Loucy (cell line): ENCODE measurements at regions not wholly inside any gene's neighbourhood (a gene's known extent, or its start where the extent isn't known, plus 50 kb on each side); places are given as distances from the start of the nearest gene placed in this dataset.

ENCODE experiments used
- H2AFZ ChIP-seq: fragments of 200-600 bp; sonication (generic); 2 replicates; pipeline ENCODE4 v1.6.0; 2016; ENCODE audit warnings: antibody characterized with exemption, mild to moderate bottlenecking, low read length, moderate library complexity
- H3F3A ChIP-seq: fragments of 200-600 bp; 2 replicates; pipeline ENCODE4 v1.6.0; 2016; ENCODE audit warnings: antibody characterized with exemption, low read depth, mild to moderate bottlenecking
- H3K27me3 ChIP-seq: fragments of 200-600 bp; sonication (generic); 2 replicates; pipeline ENCODE4 v1.6.1; 2014; ENCODE audit warnings: low read length, mild to moderate bottlenecking; ENCODE audit not compliant: insufficient read depth, poor library complexity, severe bottlenecking
- H3K36me3 ChIP-seq: fragments of 200-600 bp; sonication (generic); 2 replicates; pipeline ENCODE4 v1.6.1; 2016; ENCODE audit warnings: low read length; ENCODE audit not compliant: insufficient read depth
- H3K4me1 ChIP-seq: fragments of 200-600 bp; sonication (generic); 2 replicates; pipeline ENCODE4 v1.5.1; 2014; ENCODE audit warnings: low read length, mild to moderate bottlenecking; ENCODE audit not compliant: insufficient read depth, poor library complexity, severe bottlenecking
- H3K4me2 ChIP-seq: fragments of 200-600 bp; sonication (generic); 2 replicates; pipeline ENCODE4 v1.6.0; 2014; ENCODE audit warnings: antibody characterized with exemption, low read length, low read depth, mild to moderate bottlenecking; ENCODE audit not compliant: poor library complexity, severe bottlenecking
- H3K4me3 ChIP-seq: fragments of 200-600 bp; sonication (generic); 2 replicates; pipeline ENCODE4 v1.5.1; 2014; ENCODE audit warnings: low read length, mild to moderate bottlenecking, mixed read lengths; ENCODE audit not compliant: poor library complexity, severe bottlenecking
- H3K79me2 ChIP-seq: fragments of 200-600 bp; sonication (generic); 2 replicates; pipeline ENCODE4 v1.6.1; 2014; ENCODE audit warnings: low read length; ENCODE audit not compliant: insufficient read depth
- H3K9ac ChIP-seq: fragments of 200-600 bp; sonication (generic); 2 replicates; pipeline ENCODE4 v1.6.0; 2014; ENCODE audit warnings: mild to moderate bottlenecking, low read depth, low read length, moderate library complexity; ENCODE audit not compliant: poor library complexity, severe bottlenecking
- H3K9me2 ChIP-seq: fragments of 200-600 bp; sonication (generic); replicated peaks from 2 replicates; pipeline ENCODE4 v1.6.1; 2016; ENCODE audit warnings: low read depth, low read length, mixed read lengths
- H3K9me3 ChIP-seq: fragments of 200-600 bp; sonication (generic); 2 replicates; pipeline ENCODE4 v1.6.1; 2014; ENCODE audit warnings: mild to moderate bottlenecking, antibody characterized with exemption, low read length, low read depth; ENCODE audit not compliant: insufficient read depth
- H4K20me1 ChIP-seq: fragments of 200-600 bp; sonication (generic); 2 replicates; pipeline ENCODE4 v1.6.0; 2014; ENCODE audit warnings: antibody characterized with exemption, low read length, mild to moderate bottlenecking; ENCODE audit not compliant: insufficient read depth, poor library complexity, severe bottlenecking
- CTCF ChIP-seq: fragments of 200-600 bp; sonication (generic); conservative IDR thresholded peaks from 2 replicates; pipeline ENCODE4 v1.5.1; 2014; ENCODE audit warnings: mild to moderate bottlenecking, antibody characterized with exemption, low read length
- EZH2phosphoT487 ChIP-seq: fragments of 200-600 bp; IDR thresholded peaks from 2 replicates; pipeline ENCODE4 v1.6.1; 2018; ENCODE audit warnings: antibody characterized with exemption, mild to moderate bottlenecking, moderate library complexity, borderline replicate concordance

GRCh38 chr4:110902500-110902899 lies 279.6 kb upstream of the PITX2 start:
- H2AFZ ChIP-seq = no peak overlapping the region
- H3K4me3 ChIP-seq = no peak overlapping the region
- H3K9ac ChIP-seq = no peak overlapping the region
- TF ChIP-seq CTCF = no peak
- no peak for TF ChIP-seq EZH2phosphoT487
- H3K79me2 ChIP-seq = no peaks in the 10 kb centered on the region
- H3K9me3 ChIP-seq = no peaks in the 10 kb centered on the region
- peaks cover 4% of the 10 kb centered on the region for H3K4me1 ChIP-seq
- H3K9me2 ChIP-seq = no peaks in the 10 kb centered on the region
- no peak overlapping the region for H3K4me2 ChIP-seq
- no peaks in the 10 kb centered on the region for H3K27me3 ChIP-seq
- no peaks in the 10 kb centered on the region for H3K36me3 ChIP-seq
- no peaks in the 10 kb centered on the region for H4K20me1 ChIP-seq
- no peaks in the 10 kb centered on the region for H3F3A ChIP-seq

GRCh38 chr4:110904435-110905065 lies 281.7 kb upstream of the PITX2 start:
- TF ChIP-seq CTCF (no peak), EZH2phosphoT487 (no peak)
- H3K9ac ChIP-seq = no peak overlapping the region
- peaks cover 4% of the 10 kb centered on the region for H3K4me1 ChIP-seq
- no peaks in the 10 kb centered on the region for H3F3A ChIP-seq
- H3K36me3 ChIP-seq = no peaks in the 10 kb centered on the region
- no peaks in the 10 kb centered on the region for H4K20me1 ChIP-seq
- no peaks in the 10 kb centered on the region for H3K9me2 ChIP-seq
- H3K9me3 ChIP-seq = no peaks in the 10 kb centered on the region
- no peaks in the 10 kb centered on the region for H3K27me3 ChIP-seq
- H3K4me2 ChIP-seq = no peak overlapping the region
- H2AFZ ChIP-seq = no peak overlapping the region
- H3K79me2 ChIP-seq = no peaks in the 10 kb centered on the region
- H3K4me3 ChIP-seq = no peak overlapping the region

- no peak for TF ChIP-seq CTCF
- TF ChIP-seq EZH2phosphoT487 = no peak
- no peak overlapping the region for H3K4me2 ChIP-seq
- no peak overlapping the region for H3K4me3 ChIP-seq
- H3F3A ChIP-seq = no peaks in the 10 kb centered on the region
- H4K20me1 ChIP-seq = no peaks in the 10 kb centered on the region
- no peaks in the 10 kb centered on the region for H3K36me3 ChIP-seq
- no peaks in the 10 kb centered on the region for H3K9me3 ChIP-seq
- H3K9me2 ChIP-seq = no peaks in the 10 kb centered on the region
- no peaks in the 10 kb centered on the region for H3K4me1 ChIP-seq
- no peaks in the 10 kb centered on the region for H3K79me2 ChIP-seq
- no peak overlapping the region for H2AFZ ChIP-seq
- no peaks in the 10 kb centered on the region for H3K27me3 ChIP-seq
- H3K9ac ChIP-seq = no peak overlapping the region
Measured at GRCh38 chr4:110905367-110905766, 282.5 kb upstream of the PITX2 start.
